Type B pancreatic cell (in vitro differentiated cells): ENCODE measurements at regions not wholly inside any gene's neighbourhood (a gene's known extent, or its start where the extent isn't known, plus 50 kb on each side); places are given as distances from the start of the nearest gene placed in this dataset.

Source experiments
- DNase-seq: peaks from one replicate; pipeline ENCODE4 v3.0.0; 2021; ENCODE audit warnings: mixed read lengths; ENCODE audit not compliant: unreplicated experiment; ENCODE audit errors: extremely low spot score
- H3K27ac Mint-ChIP-seq: 2 replicates; pipeline ENCODE4 v1.8.0; 2021; ENCODE audit warnings: mild to moderate bottlenecking, mixed read lengths
- H3K27me3 Mint-ChIP-seq: 2 replicates; pipeline ENCODE4 v1.8.0; 2021; ENCODE audit warnings: mixed read lengths
- H3K36me3 Mint-ChIP-seq: 2 replicates; pipeline ENCODE4 v1.8.0; 2021; ENCODE audit warnings: mixed read lengths
- H3K4me1 Mint-ChIP-seq: one replicate; pipeline ENCODE4 v1.8.0; 2021; ENCODE audit warnings: mixed read lengths; ENCODE audit not compliant: unreplicated experiment
- H3K4me3 Mint-ChIP-seq: 2 replicates; pipeline ENCODE4 v1.8.0; 2021; ENCODE audit warnings: mild to moderate bottlenecking, mixed read lengths
- H3K9me3 Mint-ChIP-seq: 2 replicates; pipeline ENCODE4 v1.8.0; 2021; ENCODE audit warnings: mixed read lengths
- CTCF ChIP-seq: fragments of 200-600 bp; sonication (generic); conservative IDR thresholded peaks from 2 replicates; pipeline ENCODE4 v1.5.0; 2021; ENCODE audit warnings: antibody characterized with exemption, mild to moderate bottlenecking

GRCh38 chr2:129256642-129257041 is 722.8 kb upstream of the RAB6C start:
- no peak for TF ChIP-seq CTCF
- Mint-ChIP-seq H3K4me1 (peaks cover 11% of the 10 kb centered on the region), H3K27me3 (peaks cover 6% of the 10 kb centered on the region), H3K27ac (no peak overlapping the region), H3K9me3 (peaks cover 13% of the 10 kb centered on the region), H3K4me3 (no peak overlapping the region), H3K36me3 (no peaks in the 10 kb centered on the region)
- DNase-seq: no peak

DNA sequence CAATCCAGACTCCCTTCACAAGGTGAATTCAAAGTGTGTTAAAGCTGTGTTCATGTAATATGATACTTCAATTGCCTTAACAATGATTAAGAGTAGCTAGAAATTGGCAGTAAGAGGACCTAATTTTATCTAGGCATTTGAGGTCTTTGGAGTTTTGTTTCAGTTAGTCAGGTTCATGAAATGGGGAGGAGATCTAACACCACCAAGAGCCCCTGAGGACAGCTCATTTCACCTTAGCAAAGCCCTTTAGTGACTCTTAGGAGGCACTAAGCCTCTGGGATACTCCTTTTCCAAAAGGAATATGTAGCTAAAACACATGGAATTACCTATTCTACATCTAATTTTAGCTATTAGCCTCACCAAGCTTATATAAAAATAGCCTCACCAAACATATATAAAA is 716.5 kb upstream of the RAB6C start:
- Mint-ChIP-seq H3K9me3 (peaks cover 14% of the 10 kb centered on the region), H3K4me3 (no peak overlapping the region), H3K27me3 (no peaks in the 10 kb centered on the region), H3K36me3 (no peaks in the 10 kb centered on the region), H3K27ac (no peak overlapping the region), H3K4me1 (no peaks in the 10 kb centered on the region)
- TF ChIP-seq CTCF: no peak
- no peak for DNase-seq

GRCh38 chr2:129263939-129264338 is 715.5 kb upstream of the RAB6C start:
- Mint-ChIP-seq H3K9me3 (peaks cover 14% of the 10 kb centered on the region), H3K4me1 (no peaks in the 10 kb centered on the region), H3K27me3 (no peaks in the 10 kb centered on the region), H3K4me3 (no peak overlapping the region), H3K27ac (no peak overlapping the region), H3K36me3 (no peaks in the 10 kb centered on the region)
- TF ChIP-seq CTCF: no peak
- DNase-seq: no peak

DNA sequence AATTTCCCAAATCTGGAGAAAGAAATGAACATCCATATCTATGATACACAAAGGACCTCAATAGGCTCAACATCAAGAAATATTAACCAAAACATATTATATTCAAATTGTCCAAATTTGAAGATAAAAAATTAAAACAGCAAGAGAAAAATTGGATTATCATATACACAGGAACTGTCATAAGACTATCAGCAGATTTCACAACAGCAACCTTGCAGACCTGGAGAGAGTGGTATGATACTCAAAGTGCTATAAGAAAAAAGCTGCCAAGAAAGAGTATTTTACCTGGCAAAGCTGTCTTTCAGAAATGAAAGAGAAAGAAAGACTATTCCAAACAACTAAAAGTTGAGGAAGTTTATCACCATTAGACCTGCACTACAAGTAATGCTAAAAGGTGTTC is 711.9 kb upstream of the RAB6C start:
- no peaks in the 10 kb centered on the region for H3K36me3 Mint-ChIP-seq
- H3K4me1 Mint-ChIP-seq: no peaks in the 10 kb centered on the region
- peaks cover 13% of the 10 kb centered on the region for H3K9me3 Mint-ChIP-seq
- no peak overlapping the region for H3K27ac Mint-ChIP-seq
- H3K27me3 Mint-ChIP-seq: no peaks in the 10 kb centered on the region
- no peak overlapping the region for H3K4me3 Mint-ChIP-seq
- no peak for TF ChIP-seq CTCF
- DNase-seq: no peak

DNA sequence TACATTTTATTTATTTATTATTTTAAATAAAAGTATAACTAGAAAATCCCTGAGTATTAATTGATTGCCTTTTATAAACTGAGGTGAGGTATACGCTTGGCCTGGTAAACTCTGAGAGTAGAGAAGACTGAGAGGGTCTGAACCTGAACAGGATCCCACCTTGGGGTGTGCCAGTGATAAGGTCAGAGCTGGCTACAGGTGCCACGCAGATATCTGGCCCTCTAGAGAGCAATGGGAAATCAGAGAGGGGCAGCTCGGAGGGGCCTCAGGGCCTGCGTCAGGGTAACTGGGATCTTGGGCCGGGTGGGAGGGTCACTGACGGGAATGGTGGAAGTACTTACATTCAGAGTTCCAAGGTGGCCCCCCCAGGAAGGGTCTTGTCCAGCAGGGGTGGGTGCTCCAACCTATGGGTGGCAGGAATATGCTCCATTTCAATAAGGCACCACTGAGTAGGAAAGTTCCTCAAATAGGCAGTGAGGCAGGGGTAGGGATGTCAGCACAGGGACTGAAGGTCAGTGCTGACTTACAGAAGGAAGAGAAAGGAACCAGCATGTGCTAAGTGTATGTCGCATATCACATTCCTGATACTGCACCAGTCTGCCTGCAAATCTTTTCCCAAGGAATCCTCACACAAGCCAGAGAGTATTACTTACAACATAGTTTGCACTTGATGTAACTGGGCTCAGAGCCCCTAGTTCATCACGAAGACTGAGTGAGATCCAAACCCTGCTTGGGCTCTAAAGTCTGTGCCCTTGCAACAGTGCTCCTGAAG is 706.0 kb upstream of the RAB6C start:
- peaks cover 22% of the 10 kb centered on the region for H3K9me3 Mint-ChIP-seq

More for the DNA sequence above, 706.0 kb upstream of the RAB6C start:
- Mint-ChIP-seq H3K36me3 (peaks cover 2% of the 10 kb centered on the region), H3K27ac (no peak overlapping the region), H3K4me3 (no peak overlapping the region), H3K27me3 (peaks cover 3% of the 10 kb centered on the region), H3K4me1 (no peaks in the 10 kb centered on the region)
- no peak for DNase-seq
- TF ChIP-seq CTCF: no peak
